GM12878 (cell line): ENCODE measurements at regions not wholly inside any gene's neighbourhood (a gene's known extent, or its start where the extent isn't known, plus 50 kb on each side); places are given as distances from the start of the nearest gene placed in this dataset.

Experiments
- ATF3 ChIP-seq: IDR thresholded peaks from 2 replicates; pipeline ENCODE4 v1.6.1; 2011; ENCODE audit warnings: low read depth, mild to moderate bottlenecking, low read length, moderate library complexity, borderline replicate concordance; ENCODE audit errors: extremely low read depth
- ATF7 ChIP-seq: fragments of 450-650 bp; IDR thresholded peaks from 2 replicates; pipeline ENCODE4 v1.6.1; 2016; ENCODE audit warnings: low read depth, mild to moderate bottlenecking
- CBFB ChIP-seq: IDR thresholded peaks from 2 replicates; pipeline ENCODE4 v1.6.1; 2016; ENCODE audit warnings: antibody characterized with exemption, low read depth
- CTCF ChIP-seq, 3 experiments: IDR thresholded peaks in 2 of 3; conservative IDR thresholded peaks in 1 of 3; 2 replicates each; pipeline ENCODE4 v1.5.1; 2011; ENCODE audit warnings: low read depth in 3 of 3, low read length in 3 of 3, mild to moderate bottlenecking in 3 of 3, control low read depth in 2 of 3, moderate library complexity in 2 of 3, inconsistent platforms in 1 of 3, mixed read lengths in 1 of 3; ENCODE audit not compliant: control insufficient read depth in 2 of 3, insufficient read depth in 1 of 3; ENCODE audit errors: extremely low read depth in 1 of 3
- EP300 ChIP-seq, 2 experiments: fragments of 150-350 bp in 1 of 2; IDR thresholded peaks; 2 replicates each; pipeline ENCODE4 v1.6.1; 2011 to 2012; ENCODE audit warnings: low read depth in 2 of 2, low read length in 2 of 2, borderline replicate concordance in 1 of 2, improper control_type of control experiment in 1 of 2, inconsistent platforms in 1 of 2; ENCODE audit not compliant: control insufficient read depth in 1 of 2
- EZH2 ChIP-seq: IDR thresholded peaks from 2 replicates; pipeline ENCODE4 v1.6.1; 2012; ENCODE audit warnings: low read depth, mild to moderate bottlenecking, control low read depth, inconsistent platforms, low read length, borderline replicate concordance; ENCODE audit not compliant: control insufficient read depth
- PML ChIP-seq: IDR thresholded peaks from 2 replicates; pipeline ENCODE4 v1.6.1; 2012; ENCODE audit warnings: low read length, inconsistent platforms
- POLR2AphosphoS5 ChIP-seq: IDR thresholded peaks from 2 replicates; pipeline ENCODE4 v1.6.1; 2011; ENCODE audit warnings: mild to moderate bottlenecking, low read length, inconsistent platforms
- RB1 ChIP-seq: fragments of 450-650 bp; formaldehyde crosslinking; IDR thresholded peaks from 2 replicates; pipeline ENCODE4 v1.6.1; 2017; ENCODE audit warnings: mild to moderate bottlenecking, borderline replicate concordance
- SP1 ChIP-seq: IDR thresholded peaks from one replicate; pipeline ENCODE4 v1.6.1; 2011; ENCODE audit warnings: low read depth, low read length
- SREBF2 ChIP-seq: IDR thresholded peaks from 2 replicates; pipeline ENCODE4 v1.6.1; 2012; ENCODE audit warnings: mild to moderate bottlenecking, low read length
- TF ChIP-seq, protein P1 (sequence below): fragments of 450-650 bp; IDR thresholded peaks from 2 replicates; pipeline ENCODE4 v1.6.1; 2016; ENCODE audit warnings: mild to moderate bottlenecking, moderate library complexity, borderline replicate concordance
- TF ChIP-seq, protein P2 (sequence below): IDR thresholded peaks from 2 replicates; pipeline ENCODE4 v1.6.1; 2012; ENCODE audit warnings: low read depth, low read length, improper control_type of control experiment

DNA sequence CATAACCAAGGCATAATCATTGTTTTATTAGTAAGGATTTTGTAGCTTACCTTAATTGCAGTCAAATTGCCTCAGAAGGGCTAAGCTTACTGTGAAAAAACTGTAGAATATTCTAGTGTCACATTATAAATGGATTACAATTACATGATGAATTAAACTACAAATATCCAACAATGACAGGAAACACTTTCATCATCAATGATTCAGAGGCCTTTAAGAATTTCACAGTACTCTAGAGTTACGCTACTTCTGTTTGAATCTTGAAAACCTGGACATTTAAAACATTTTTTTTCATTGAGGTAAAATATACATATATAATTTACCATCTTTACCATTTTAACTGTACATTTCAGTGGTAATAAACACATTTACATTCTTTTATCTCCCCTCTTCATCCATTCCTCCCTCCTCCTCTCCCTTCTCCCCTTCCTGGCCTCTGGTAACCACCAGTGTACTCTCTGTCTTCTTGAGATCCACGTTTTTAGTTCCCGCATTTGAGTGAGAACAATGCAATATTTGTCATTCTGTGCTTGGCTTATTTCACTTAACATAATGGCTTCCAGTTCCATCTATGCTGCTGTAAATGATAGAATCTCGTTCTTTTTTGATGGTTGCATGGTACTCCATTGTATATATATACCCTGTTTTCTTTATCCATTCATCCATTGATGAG, 54.7 kb downstream of the GJD2 start:
- no peak for TF ChIP-seq PML
- no peak for TF ChIP-seq SREBF2
- TF ChIP-seq POLR2AphosphoS5 = no peak
- TF ChIP-seq ATF3 = no peak
- TF ChIP-seq, protein P1, sequence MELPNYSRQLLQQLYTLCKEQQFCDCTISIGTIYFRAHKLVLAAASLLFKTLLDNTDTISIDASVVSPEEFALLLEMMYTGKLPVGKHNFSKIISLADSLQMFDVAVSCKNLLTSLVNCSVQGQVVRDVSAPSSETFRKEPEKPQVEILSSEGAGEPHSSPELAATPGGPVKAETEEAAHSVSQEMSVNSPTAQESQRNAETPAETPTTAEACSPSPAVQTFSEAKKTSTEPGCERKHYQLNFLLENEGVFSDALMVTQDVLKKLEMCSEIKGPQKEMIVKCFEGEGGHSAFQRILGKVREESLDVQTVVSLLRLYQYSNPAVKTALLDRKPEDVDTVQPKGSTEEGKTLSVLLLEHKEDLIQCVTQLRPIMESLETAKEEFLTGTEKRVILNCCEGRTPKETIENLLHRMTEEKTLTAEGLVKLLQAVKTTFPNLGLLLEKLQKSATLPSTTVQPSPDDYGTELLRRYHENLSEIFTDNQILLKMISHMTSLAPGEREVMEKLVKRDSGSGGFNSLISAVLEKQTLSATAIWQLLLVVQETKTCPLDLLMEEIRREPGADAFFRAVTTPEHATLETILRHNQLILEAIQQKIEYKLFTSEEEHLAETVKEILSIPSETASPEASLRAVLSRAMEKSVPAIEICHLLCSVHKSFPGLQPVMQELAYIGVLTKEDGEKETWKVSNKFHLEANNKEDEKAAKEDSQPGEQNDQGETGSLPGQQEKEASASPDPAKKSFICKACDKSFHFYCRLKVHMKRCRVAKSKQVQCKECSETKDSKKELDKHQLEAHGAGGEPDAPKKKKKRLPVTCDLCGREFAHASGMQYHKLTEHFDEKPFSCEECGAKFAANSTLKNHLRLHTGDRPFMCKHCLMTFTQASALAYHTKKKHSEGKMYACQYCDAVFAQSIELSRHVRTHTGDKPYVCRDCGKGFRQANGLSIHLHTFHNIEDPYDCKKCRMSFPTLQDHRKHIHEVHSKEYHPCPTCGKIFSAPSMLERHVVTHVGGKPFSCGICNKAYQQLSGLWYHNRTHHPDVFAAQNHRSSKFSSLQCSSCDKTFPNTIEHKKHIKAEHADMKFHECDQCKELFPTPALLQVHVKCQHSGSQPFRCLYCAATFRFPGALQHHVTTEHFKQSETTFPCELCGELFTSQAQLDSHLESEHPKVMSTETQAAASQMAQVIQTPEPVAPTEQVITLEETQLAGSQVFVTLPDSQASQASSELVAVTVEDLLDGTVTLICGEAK = no peak
- no peak for TF ChIP-seq SP1
- TF ChIP-seq ATF7 = no peak
- TF ChIP-seq, protein P2, sequence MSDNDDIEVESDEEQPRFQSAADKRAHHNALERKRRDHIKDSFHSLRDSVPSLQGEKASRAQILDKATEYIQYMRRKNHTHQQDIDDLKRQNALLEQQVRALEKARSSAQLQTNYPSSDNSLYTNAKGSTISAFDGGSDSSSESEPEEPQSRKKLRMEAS = no peak
- no peak for TF ChIP-seq RB1
- TF ChIP-seq CBFB = no peak
- no peak for TF ChIP-seq CTCF (IDR thresholded peaks at IDR 0.05 in 2 of 3, conservative IDR thresholded peaks at IDR 0.05 in 1 of 3; ENCODE audit: control insufficient read depth in 2 of 3, extremely low read depth in 1 of 3, insufficient read depth in 1 of 3, low read depth in 3 of 3, low read length in 3 of 3)
- TF ChIP-seq EP300 (IDR thresholded peaks at IDR 0.05; ENCODE audit: borderline replicate concordance in 1 of 2, control insufficient read depth in 1 of 2, low read depth in 2 of 2, low read length in 2 of 2) = no peak
- TF ChIP-seq EZH2 = no peak
